GM12891 (cell line): ENCODE measurements at regions not wholly inside any gene's neighbourhood (a gene's known extent, or its start where the extent isn't known, plus 50 kb on each side); places are given as distances from the start of the nearest gene placed in this dataset.

ENCODE experiments used
- POLR2A ChIP-seq: IDR thresholded peaks from 2 replicates; pipeline ENCODE4 v1.6.1; 2011; ENCODE audit warnings: low read depth, low read length, control low read depth
- POLR2AphosphoS5 ChIP-seq: IDR thresholded peaks from 2 replicates; pipeline ENCODE4 v1.6.1; 2011; ENCODE audit warnings: low read depth, low read length, control low read depth
- SPI1 ChIP-seq: IDR thresholded peaks from 2 replicates; pipeline ENCODE4 v1.6.1; 2011; ENCODE audit warnings: low read depth, low read length, control low read depth
- TAF1 ChIP-seq: IDR thresholded peaks from 2 replicates; pipeline ENCODE4 v1.6.1; 2011; ENCODE audit warnings: low read depth, low read length, control low read depth

DNA sequence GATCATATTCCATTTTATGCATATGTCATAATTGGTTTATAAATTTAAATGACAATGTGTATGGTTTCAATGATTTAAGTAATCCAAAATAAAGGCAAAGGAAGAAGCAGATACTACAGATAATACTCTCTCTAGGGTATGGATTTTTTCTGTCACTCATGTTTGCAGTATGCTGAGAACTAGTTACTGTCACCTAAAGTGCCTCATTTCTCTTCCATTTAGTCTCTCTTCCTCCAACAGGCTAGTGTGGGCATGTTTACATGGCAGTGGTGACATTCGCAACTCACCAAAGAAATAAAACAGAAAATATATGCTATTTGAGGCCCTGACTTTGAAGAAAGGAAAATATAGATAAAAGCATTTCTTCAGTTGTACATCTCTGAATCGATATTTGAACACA, 1460.4 kb upstream of the ZEB2 start:
- TF ChIP-seq POLR2A (no peak), POLR2AphosphoS5 (no peak), TAF1 (no peak), SPI1 (no peak)
